ENCODE measurements at regions not wholly inside any gene's neighbourhood (a gene's known extent, or its start where the extent isn't known, plus 50 kb on each side); places are given as distances from the start of the nearest gene placed in this dataset.
A peak's percentile ranks its signal among the peaks of the same experiment; 100 is the strongest.

- no peak overlapping the region for H4K91ac ChIP-seq (ENCODE audit: low read depth, low read length, poor library complexity)
- H3K4me1 ChIP-seq (ENCODE audit: control insufficient read depth in 2 of 2, insufficient read depth in 1 of 2, low read depth in 1 of 2, low read length in 2 of 2), result peaks cover 1 to 12% of the 10 kb centered on the region in 2 donors
- H3K23ac ChIP-seq (ENCODE audit: low read depth, low read length, poor library complexity), result no peak overlapping the region
- no peak overlapping the region for H3K4ac ChIP-seq (ENCODE audit: low read length)
- no peak for DNase-seq (ENCODE audit: low spot score)
- H3K4me2 ChIP-seq (ENCODE audit: insufficient read depth, low read length, poor library complexity, severe bottlenecking), result no peak overlapping the region
- no CpG with 5 or more reads among the region's 5 CpGs for WGBS, 2 donors (ENCODE audit: extremely low coverage in 2 of 2, insufficient read length in 2 of 2, insufficient replicate concordance in 1 of 2)
- no peaks in the 10 kb centered on the region for H3K36me3 ChIP-seq (replicated peaks in 1 of 2; ENCODE audit: control insufficient read depth in 2 of 2, insufficient read depth in 2 of 2, low read length in 2 of 2)
- H3K14ac ChIP-seq (ENCODE audit: low read length), result no peak overlapping the region
- no peak overlapping the region for H4K8ac ChIP-seq (ENCODE audit: low read depth, low read length)
- H2BK12ac ChIP-seq (ENCODE audit: low read length), result no peak overlapping the region
- no peak overlapping the region for H3K27ac ChIP-seq (replicated peaks; ENCODE audit: low read length)
- no peak overlapping the region for H3K18ac ChIP-seq (ENCODE audit: low read length)
- peaks cover 0 to 3% (median 0%) of the 10 kb centered on the region in 3 experiments for H3K27me3 ChIP-seq (ENCODE audit: control insufficient read depth in 3 of 3, insufficient read depth in 3 of 3, low read depth in 1 of 3, low read length in 3 of 3)
- no peak overlapping the region for H2BK120ac ChIP-seq (ENCODE audit: low read depth, low read length)
- H2BK5ac ChIP-seq (ENCODE audit: low read length), result no peak overlapping the region
- H3K9ac ChIP-seq (ENCODE audit: low read depth, low read length, poor library complexity), result no peak overlapping the region
- H2AK5ac ChIP-seq (ENCODE audit: low read depth, low read length), result no peak overlapping the region
- peaks cover 0 to 3% of the 10 kb centered on the region in 2 donors for H3K9me3 ChIP-seq (replicated peaks in 1 of 2; ENCODE audit: control insufficient read depth in 2 of 2, insufficient read depth in 1 of 2, low read depth in 1 of 2, low read length in 2 of 2)
- no peaks in the 10 kb centered on the region for H3K79me1 ChIP-seq (ENCODE audit: low read depth, low read length)
- H2BK15ac ChIP-seq (ENCODE audit: low read length), result no peak overlapping the region
- H3K4me3 ChIP-seq (ENCODE audit: low read length in 2 of 2), result no peak overlapping the region
- no peak overlapping the region for H2AFZ ChIP-seq (ENCODE audit: low read length)
These were observed 357.2 kb downstream of the RPS24 start for GRCh38 chr10:78390817-78391216.

DNA sequence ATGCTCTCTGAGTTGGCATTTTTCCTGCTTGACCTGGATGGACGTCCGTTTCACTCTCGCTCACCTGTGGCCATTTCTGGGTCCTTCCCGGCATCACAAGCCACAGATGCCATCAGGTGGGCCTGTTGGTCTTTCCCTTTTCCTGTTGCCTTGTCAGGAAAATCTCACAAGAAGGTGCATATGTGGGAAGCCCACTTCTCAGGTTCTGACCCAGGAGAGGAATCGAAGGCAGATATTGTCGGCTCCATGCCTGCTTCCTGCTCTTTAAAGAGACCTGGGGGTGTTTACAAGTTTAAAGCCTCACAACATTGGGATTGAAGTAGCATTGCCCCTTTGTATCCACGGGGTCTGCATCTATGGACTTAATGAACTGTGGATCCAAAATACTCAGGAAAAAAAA lies 357.9 kb downstream of the RPS24 start:
- H3K36me3 ChIP-seq (replicated peaks in 1 of 2; ENCODE audit: control insufficient read depth in 2 of 2, insufficient read depth in 2 of 2, low read length in 2 of 2), result no peaks in the 10 kb centered on the region
- no peak overlapping the region for H3K14ac ChIP-seq (ENCODE audit: low read length)
- H2AK5ac ChIP-seq (ENCODE audit: low read depth, low read length), result peak overlapping the region; percentile 8
- DNase-seq (ENCODE audit: low spot score), result no peak
- H2BK12ac ChIP-seq (ENCODE audit: low read length), result no peak overlapping the region
- no peak overlapping the region for H2BK120ac ChIP-seq (ENCODE audit: low read depth, low read length)
- H3K23ac ChIP-seq (ENCODE audit: low read depth, low read length, poor library complexity), result no peak overlapping the region
- WGBS, 2 donors (ENCODE audit: extremely low coverage in 2 of 2, insufficient read length in 2 of 2, insufficient replicate concordance in 1 of 2), result no CpG with 5 or more reads among the region's 7 CpGs
- H3K4me2 ChIP-seq (ENCODE audit: insufficient read depth, low read length, poor library complexity, severe bottlenecking), result no peak overlapping the region
- H3K79me1 ChIP-seq (ENCODE audit: low read depth, low read length), result no peaks in the 10 kb centered on the region
- no peak overlapping the region for H4K8ac ChIP-seq (ENCODE audit: low read depth, low read length)
- H3K9ac ChIP-seq (ENCODE audit: low read depth, low read length, poor library complexity), result no peak overlapping the region
- no peak overlapping the region for H2AFZ ChIP-seq (ENCODE audit: low read length)
- H3K27me3 ChIP-seq (ENCODE audit: control insufficient read depth in 3 of 3, insufficient read depth in 3 of 3, low read depth in 1 of 3, low read length in 3 of 3), result peaks cover 0 to 3% (median 0%) of the 10 kb centered on the region in 3 experiments
- peaks cover 1 to 6% of the 10 kb centered on the region in 2 donors for H3K4me1 ChIP-seq (ENCODE audit: control insufficient read depth in 2 of 2, insufficient read depth in 1 of 2, low read depth in 1 of 2, low read length in 2 of 2)
- no peak overlapping the region for H2BK5ac ChIP-seq (ENCODE audit: low read length)
- H4K91ac ChIP-seq (ENCODE audit: low read depth, low read length, poor library complexity), result no peak overlapping the region
- peaks cover 0 to 3% of the 10 kb centered on the region in 2 donors for H3K9me3 ChIP-seq (replicated peaks in 1 of 2; ENCODE audit: control insufficient read depth in 2 of 2, insufficient read depth in 1 of 2, low read depth in 1 of 2, low read length in 2 of 2)
- no peak overlapping the region for H2BK15ac ChIP-seq (ENCODE audit: low read length)
- H3K4me3 ChIP-seq (ENCODE audit: low read length in 2 of 2), result no peak overlapping the region
- H3K18ac ChIP-seq (ENCODE audit: low read length), result no peak overlapping the region
- H3K4ac ChIP-seq (ENCODE audit: low read length), result no peak overlapping the region
- H3K27ac ChIP-seq (replicated peaks; ENCODE audit: low read length), result no peak overlapping the region

- H3K27me3 ChIP-seq (ENCODE audit: control insufficient read depth in 3 of 3, insufficient read depth in 3 of 3, low read depth in 1 of 3, low read length in 3 of 3), result peaks cover 0 to 3% (median 0%) of the 10 kb centered on the region in 3 experiments
- H4K91ac ChIP-seq (ENCODE audit: low read depth, low read length, poor library complexity), result no peak overlapping the region
- no peak overlapping the region for H3K18ac ChIP-seq (ENCODE audit: low read length)
- H3K4ac ChIP-seq (ENCODE audit: low read length), result no peak overlapping the region
- no peak overlapping the region for H3K4me2 ChIP-seq (ENCODE audit: insufficient read depth, low read length, poor library complexity, severe bottlenecking)
- H3K4me3 ChIP-seq (ENCODE audit: low read length in 2 of 2), result no peak overlapping the region
- H2BK5ac ChIP-seq (ENCODE audit: low read length), result no peak overlapping the region
- H3K9me3 ChIP-seq (replicated peaks in 1 of 2; ENCODE audit: control insufficient read depth in 2 of 2, insufficient read depth in 1 of 2, low read depth in 1 of 2, low read length in 2 of 2), result peaks cover 0 to 3% of the 10 kb centered on the region in 2 donors
- WGBS, 2 donors (ENCODE audit: extremely low coverage in 2 of 2, insufficient read length in 2 of 2, insufficient replicate concordance in 1 of 2), result no CpG with 5 or more reads among the region's 2 CpGs
- DNase-seq (ENCODE audit: low spot score), result no peak
- no peak overlapping the region for H2BK12ac ChIP-seq (ENCODE audit: low read length)
- no peak overlapping the region for H3K9ac ChIP-seq (ENCODE audit: low read depth, low read length, poor library complexity)
- no peak overlapping the region for H3K27ac ChIP-seq (replicated peaks; ENCODE audit: low read length)
- no peak overlapping the region for H4K8ac ChIP-seq (ENCODE audit: low read depth, low read length)
- no peak overlapping the region for H3K14ac ChIP-seq (ENCODE audit: low read length)
- H2BK120ac ChIP-seq (ENCODE audit: low read depth, low read length), result no peak overlapping the region
- peaks cover under 1 to 3% of the 10 kb centered on the region in 2 donors for H3K4me1 ChIP-seq (ENCODE audit: control insufficient read depth in 2 of 2, insufficient read depth in 1 of 2, low read depth in 1 of 2, low read length in 2 of 2)
- H3K79me1 ChIP-seq (ENCODE audit: low read depth, low read length), result no peaks in the 10 kb centered on the region
- no peaks in the 10 kb centered on the region for H3K36me3 ChIP-seq (replicated peaks in 1 of 2; ENCODE audit: control insufficient read depth in 2 of 2, insufficient read depth in 2 of 2, low read length in 2 of 2)
- H2AFZ ChIP-seq (ENCODE audit: low read length), result no peak overlapping the region
- no peak overlapping the region for H3K23ac ChIP-seq (ENCODE audit: low read depth, low read length, poor library complexity)
- no peak overlapping the region for H2BK15ac ChIP-seq (ENCODE audit: low read length)
- H2AK5ac ChIP-seq (ENCODE audit: low read depth, low read length), result peak overlapping the region; percentile 33
These were observed 358.5 kb downstream of the RPS24 start for GRCh38 chr10:78392197-78392596.

DNA sequence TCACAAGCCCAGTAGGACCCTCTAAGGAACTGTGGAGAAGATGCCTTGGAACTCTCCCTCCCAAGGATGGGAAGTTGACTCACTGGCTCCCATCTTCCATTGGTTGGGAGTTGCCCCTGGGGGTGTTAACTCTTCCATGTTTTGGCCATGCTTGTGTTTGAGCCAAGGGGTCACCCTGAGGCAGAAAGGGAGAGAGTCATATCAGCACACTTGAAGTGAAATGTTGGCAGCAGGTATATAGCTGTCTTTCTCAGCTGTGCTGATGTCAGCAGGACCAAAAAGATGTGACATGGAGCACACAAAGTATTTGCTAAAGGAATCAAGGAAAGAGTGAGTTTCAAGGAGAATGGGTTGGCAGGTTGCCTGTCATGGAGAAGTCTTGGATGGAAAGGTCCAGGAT lies 359.4 kb downstream of the RPS24 start:
- H2AK5ac ChIP-seq (ENCODE audit: low read depth, low read length), result no peak overlapping the region
- H3K14ac ChIP-seq (ENCODE audit: low read length), result no peak overlapping the region
- no peaks in the 10 kb centered on the region for H3K79me1 ChIP-seq (ENCODE audit: low read depth, low read length)
- H3K4me1 ChIP-seq (ENCODE audit: control insufficient read depth in 2 of 2, insufficient read depth in 1 of 2, low read depth in 1 of 2, low read length in 2 of 2), result peaks cover 0 to 5% of the 10 kb centered on the region in 2 donors
- peaks cover 0 to 2% (median 0%) of the 10 kb centered on the region in 3 experiments for H3K27me3 ChIP-seq (ENCODE audit: control insufficient read depth in 3 of 3, insufficient read depth in 3 of 3, low read depth in 1 of 3, low read length in 3 of 3)
- no peak overlapping the region for H2BK15ac ChIP-seq (ENCODE audit: low read length)
- H3K18ac ChIP-seq (ENCODE audit: low read length), result no peak overlapping the region
- H3K9me3 ChIP-seq (replicated peaks in 1 of 2; ENCODE audit: control insufficient read depth in 2 of 2, insufficient read depth in 1 of 2, low read depth in 1 of 2, low read length in 2 of 2), result peaks cover 0 to 3% of the 10 kb centered on the region in 2 donors
- H3K36me3 ChIP-seq (replicated peaks in 1 of 2; ENCODE audit: control insufficient read depth in 2 of 2, insufficient read depth in 2 of 2, low read length in 2 of 2), result no peaks in the 10 kb centered on the region
- DNase-seq (ENCODE audit: low spot score), result no peak
- H2AFZ ChIP-seq (ENCODE audit: low read length), result no peak overlapping the region
- no peak overlapping the region for H3K4me2 ChIP-seq (ENCODE audit: insufficient read depth, low read length, poor library complexity, severe bottlenecking)
- no peak overlapping the region for H3K27ac ChIP-seq (replicated peaks; ENCODE audit: low read length)
- no peak overlapping the region for H2BK12ac ChIP-seq (ENCODE audit: low read length)
- H3K9ac ChIP-seq (ENCODE audit: low read depth, low read length, poor library complexity), result no peak overlapping the region
- H3K23ac ChIP-seq (ENCODE audit: low read depth, low read length, poor library complexity), result no peak overlapping the region
- H2BK120ac ChIP-seq (ENCODE audit: low read depth, low read length), result no peak overlapping the region
- no peak overlapping the region for H2BK5ac ChIP-seq (ENCODE audit: low read length)
- no peak overlapping the region for H3K4me3 ChIP-seq (ENCODE audit: low read length in 2 of 2)
- no peak overlapping the region for H3K4ac ChIP-seq (ENCODE audit: low read length)
- H4K91ac ChIP-seq (ENCODE audit: low read depth, low read length, poor library complexity), result no peak overlapping the region
- H4K8ac ChIP-seq (ENCODE audit: low read depth, low read length), result no peak overlapping the region

Data from neuronal stem cell (in vitro differentiated cells).